OCI-LY7 (cell line): ENCODE measurements at regions not wholly inside any gene's neighbourhood (a gene's known extent, or its start where the extent isn't known, plus 50 kb on each side); places are given as distances from the start of the nearest gene placed in this dataset.

Experiments
- BruUV-seq: library from RNA; stranded (reverse); fragments of 400-500 nt; replicated peaks from 2 replicates; lab custom pipeline; 2021; lab: Mats Ljungman, UMichigan
- CTCF ChIA-PET: fragments of 300-600 bp; sonication (Branson Sonifier 250); formaldehyde crosslinking; loops from one replicate; lab custom pipeline; 2022; ENCODE audit warnings: antibody characterized with exemption; ENCODE audit not compliant: unreplicated experiment; lab: Charles Lee
- POLR2A ChIA-PET: fragments of 300-600 bp; sonication (Branson Sonifier 250); formaldehyde crosslinking; loops from one replicate; lab custom pipeline; 2022; ENCODE audit warnings: antibody characterized with exemption; lab: Charles Lee
- DNase-seq: peaks from one replicate; pipeline ENCODE4 v3.0.0-alpha.2; 2015; ENCODE audit warnings: low spot score
- H2AFZ ChIP-seq: fragments of 200-600 bp; sonication (generic), shearing (Covaris generic); 2 replicates; pipeline ENCODE4 v1.6.1; 2014; ENCODE audit warnings: mild to moderate bottlenecking, antibody characterized with exemption, low read length, moderate library complexity
- H3K27ac ChIP-seq: fragments of 200-600 bp; sonication (generic); 2 replicates; pipeline ENCODE4 v1.5.1; 2014; ENCODE audit warnings: mixed run types, low read depth, mild to moderate bottlenecking, moderate library complexity, low read length, inconsistent platforms; ENCODE audit not compliant: poor library complexity, severe bottlenecking
- H3K36me3 ChIP-seq: fragments of 200-600 bp; sonication (generic); 2 replicates; pipeline ENCODE4 v1.6.1; 2014; ENCODE audit warnings: mild to moderate bottlenecking, antibody characterized with exemption, low read length, moderate library complexity, mixed read lengths; ENCODE audit not compliant: insufficient read depth
- H3K4me1 ChIP-seq: fragments of 200-600 bp; sonication (generic); 2 replicates; pipeline ENCODE4 v1.5.1; 2014; ENCODE audit warnings: mild to moderate bottlenecking, low read length; ENCODE audit not compliant: insufficient read depth, poor library complexity, severe bottlenecking
- H3K4me2 ChIP-seq: fragments of 200-600 bp; sonication (generic); 2 replicates; pipeline ENCODE4 v1.6.1; 2014; ENCODE audit warnings: mild to moderate bottlenecking, low read length
- H3K4me3 ChIP-seq: fragments of 200-600 bp; sonication (generic); 2 replicates; pipeline ENCODE4 v1.5.1; 2014; ENCODE audit warnings: mild to moderate bottlenecking, low read depth, low read length; ENCODE audit not compliant: poor library complexity, severe bottlenecking
- H3K79me2 ChIP-seq: fragments of 200-600 bp; sonication (generic); 2 replicates; pipeline ENCODE4 v1.6.1; 2016; ENCODE audit warnings: low read depth, mild to moderate bottlenecking, low read length, moderate library complexity, mixed read lengths; ENCODE audit not compliant: insufficient read depth
- H3K9me2 ChIP-seq: fragments of 200-600 bp; sonication (generic); 2 replicates; pipeline ENCODE4 v1.6.1; 2016; ENCODE audit warnings: mild to moderate bottlenecking, low read length, mixed read lengths; ENCODE audit not compliant: insufficient read depth
- H3K9me3 ChIP-seq: fragments of 200-600 bp; sonication (generic); 2 replicates; pipeline ENCODE4 v1.6.1; 2014; ENCODE audit warnings: mild to moderate bottlenecking, mixed run types, low read length, mixed read lengths
- H4K20me1 ChIP-seq: fragments of 200-600 bp; sonication (generic); 2 replicates; pipeline ENCODE4 v1.6.1; 2014; ENCODE audit warnings: mild to moderate bottlenecking, antibody characterized with exemption, low read length, moderate library complexity, mixed read lengths; ENCODE audit not compliant: insufficient read depth
- EZH2phosphoT487 ChIP-seq: fragments of 200-600 bp; sonication (generic); IDR thresholded peaks from 2 replicates; pipeline ENCODE4 v1.6.1; 2018; ENCODE audit warnings: low read depth, borderline replicate concordance, mild to moderate bottlenecking, mixed run types, antibody characterized with exemption, low read length, moderate library complexity, mixed read lengths
- intact Hi-C: fragments of 100-400 bp; cut with micrococcal nuclease; formaldehyde crosslinking; loops from one replicate; pipeline ENCODE4 v1.10.0; 2022; ENCODE audit not compliant: unreplicated experiment
- TF ChIP-seq, protein P1 (sequence below): fragments of 200-600 bp; sonication (generic); conservative IDR thresholded peaks from 2 replicates; pipeline ENCODE4 v1.5.1; 2014; ENCODE audit warnings: mild to moderate bottlenecking, antibody characterized with exemption, low read length, moderate library complexity, mixed read lengths

DNA sequence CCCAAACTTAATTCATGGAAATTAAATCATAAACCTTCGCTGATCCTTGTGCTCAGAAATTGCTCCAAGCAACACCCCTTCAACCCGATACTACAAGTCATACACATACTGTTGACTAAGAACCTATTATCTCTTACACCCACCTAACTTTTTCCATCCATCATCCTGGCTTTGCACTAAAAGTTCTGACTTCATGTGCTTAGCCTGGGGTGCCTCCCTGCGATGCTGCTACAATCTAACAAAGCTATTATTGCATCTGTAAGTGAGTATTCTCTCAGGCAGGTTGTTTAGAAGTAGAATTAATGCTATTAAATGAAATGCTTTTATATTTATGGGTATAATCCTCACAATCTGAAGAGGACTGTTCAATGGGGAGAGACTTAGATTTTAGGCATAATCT lies 619.8 kb downstream of the CCDC85A start:
- no peaks in the 10 kb centered on the region for H3K36me3 ChIP-seq
- no peak overlapping the region for H2AFZ ChIP-seq
- H3K9me2 ChIP-seq = no peaks in the 10 kb centered on the region
- no peaks in the 10 kb centered on the region for H3K4me1 ChIP-seq
- no peaks in the 10 kb centered on the region for H4K20me1 ChIP-seq
- POLR2A ChIA-PET = interaction anchor here (0.5 kb wide), 1 partner anchor 828 kb away, joined by 3 read pairs; no protein-coding TSS in a partner anchor
- CTCF ChIA-PET = no interaction called here
- TF ChIP-seq EZH2phosphoT487 = no peak
- H3K9me3 ChIP-seq = no peaks in the 10 kb centered on the region
- DNase-seq = no peak
- BruUV-seq = no TSS peak
- intact Hi-C loops = no loop called here
- H3K4me2 ChIP-seq = no peak overlapping the region
- H3K4me3 ChIP-seq = no peak overlapping the region
- H3K27ac ChIP-seq = no peak overlapping the region
- no peaks in the 10 kb centered on the region for H3K79me2 ChIP-seq

- ChIA-PET POLR2A (interaction anchor here (0.7 kb wide), 1 partner anchor 216 kb away, joined by 3 read pairs; no protein-coding TSS in a partner anchor), CTCF (no interaction called here)
- H3K27ac ChIP-seq = no peak overlapping the region
- H4K20me1 ChIP-seq = no peaks in the 10 kb centered on the region
- TF ChIP-seq EZH2phosphoT487 = no peak
- TF ChIP-seq, protein P1, sequence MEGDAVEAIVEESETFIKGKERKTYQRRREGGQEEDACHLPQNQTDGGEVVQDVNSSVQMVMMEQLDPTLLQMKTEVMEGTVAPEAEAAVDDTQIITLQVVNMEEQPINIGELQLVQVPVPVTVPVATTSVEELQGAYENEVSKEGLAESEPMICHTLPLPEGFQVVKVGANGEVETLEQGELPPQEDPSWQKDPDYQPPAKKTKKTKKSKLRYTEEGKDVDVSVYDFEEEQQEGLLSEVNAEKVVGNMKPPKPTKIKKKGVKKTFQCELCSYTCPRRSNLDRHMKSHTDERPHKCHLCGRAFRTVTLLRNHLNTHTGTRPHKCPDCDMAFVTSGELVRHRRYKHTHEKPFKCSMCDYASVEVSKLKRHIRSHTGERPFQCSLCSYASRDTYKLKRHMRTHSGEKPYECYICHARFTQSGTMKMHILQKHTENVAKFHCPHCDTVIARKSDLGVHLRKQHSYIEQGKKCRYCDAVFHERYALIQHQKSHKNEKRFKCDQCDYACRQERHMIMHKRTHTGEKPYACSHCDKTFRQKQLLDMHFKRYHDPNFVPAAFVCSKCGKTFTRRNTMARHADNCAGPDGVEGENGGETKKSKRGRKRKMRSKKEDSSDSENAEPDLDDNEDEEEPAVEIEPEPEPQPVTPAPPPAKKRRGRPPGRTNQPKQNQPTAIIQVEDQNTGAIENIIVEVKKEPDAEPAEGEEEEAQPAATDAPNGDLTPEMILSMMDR = no peak
- DNase-seq = no peak
- no peaks in the 10 kb centered on the region for H3K9me2 ChIP-seq
- intact Hi-C loops = no loop called here
- H3K9me3 ChIP-seq = no peaks in the 10 kb centered on the region
- no peaks in the 10 kb centered on the region for H3K36me3 ChIP-seq
- H3K4me2 ChIP-seq = no peak overlapping the region
- no peak overlapping the region for H3K4me3 ChIP-seq
- no peaks in the 10 kb centered on the region for H3K79me2 ChIP-seq
- H2AFZ ChIP-seq = no peak overlapping the region
- BruUV-seq = no TSS peak
- no peaks in the 10 kb centered on the region for H3K4me1 ChIP-seq
Measured at GRCh38 chr2:56806924-56807323, 623.1 kb downstream of the CCDC85A start.

GRCh38 chr2:56807861-56808260 lies 624.1 kb downstream of the CCDC85A start:
- no peaks in the 10 kb centered on the region for H3K36me3 ChIP-seq
- TF ChIP-seq, protein P1 = no peak
- TF ChIP-seq EZH2phosphoT487 = no peak
- CTCF ChIA-PET = no interaction called here
- H3K9me3 ChIP-seq = no peaks in the 10 kb centered on the region
- no peaks in the 10 kb centered on the region for H3K4me1 ChIP-seq
- no peaks in the 10 kb centered on the region for H3K9me2 ChIP-seq
- H2AFZ ChIP-seq = no peak overlapping the region
- POLR2A ChIA-PET = no interaction called here
- no peaks in the 10 kb centered on the region for H4K20me1 ChIP-seq
- H3K79me2 ChIP-seq = no peaks in the 10 kb centered on the region
- no peak overlapping the region for H3K4me3 ChIP-seq
- BruUV-seq = no TSS peak
- no peak for DNase-seq
- H3K27ac ChIP-seq = no peak overlapping the region
- no peak overlapping the region for H3K4me2 ChIP-seq
- intact Hi-C loops = no loop called here
